Karpas-422 (cell line): ENCODE measurements at regions not wholly inside any gene's neighbourhood (a gene's known extent, or its start where the extent isn't known, plus 50 kb on each side); places are given as distances from the start of the nearest gene placed in this dataset.

Source experiments
- DNase-seq: peaks from one replicate; pipeline ENCODE4 v3.0.0-alpha.2; 2015
- H2AFZ ChIP-seq: fragments of 200-600 bp; sonication (generic); 2 replicates; pipeline ENCODE4 v1.6.1; 2014; ENCODE audit warnings: antibody characterized with exemption, low read length, mixed read lengths
- H3K27ac ChIP-seq: fragments of 200-600 bp; sonication (generic); 2 replicates; pipeline ENCODE4 v1.5.1; 2014; ENCODE audit warnings: mild to moderate bottlenecking, low read length, moderate library complexity
- H3K27me3 ChIP-seq: fragments of 200-600 bp; sonication (generic); 2 replicates; pipeline ENCODE4 v1.6.1; 2014; ENCODE audit warnings: low read length, mixed read lengths
- H3K36me3 ChIP-seq: fragments of 200-600 bp; sonication (generic); 2 replicates; pipeline ENCODE4 v1.6.1; 2014; ENCODE audit warnings: low read length, mixed read lengths; ENCODE audit not compliant: insufficient read depth
- H3K4me1 ChIP-seq: fragments of 200-600 bp; sonication (generic); 2 replicates; pipeline ENCODE4 v1.6.1; 2014; ENCODE audit warnings: mild to moderate bottlenecking, low read length, mixed read lengths
- H3K4me2 ChIP-seq: fragments of 200-600 bp; sonication (generic); 2 replicates; pipeline ENCODE4 v1.6.1; 2014; ENCODE audit warnings: low read length, low read depth, mild to moderate bottlenecking; ENCODE audit not compliant: poor library complexity, severe bottlenecking
- H3K4me3 ChIP-seq: fragments of 200-600 bp; sonication (generic); 2 replicates; pipeline ENCODE4 v1.5.1; 2014; ENCODE audit warnings: mild to moderate bottlenecking, antibody characterized with exemption, low read length, mixed read lengths
- H3K79me2 ChIP-seq: fragments of 200-600 bp; sonication (generic); 2 replicates; pipeline ENCODE4 v1.6.1; 2014; ENCODE audit warnings: mild to moderate bottlenecking, low read length, mixed read lengths
- H3K9ac ChIP-seq: fragments of 200-600 bp; sonication (generic); 2 replicates; pipeline ENCODE4 v1.6.0; 2014; ENCODE audit warnings: low read length
- H3K9me2 ChIP-seq: fragments of 200-600 bp; sonication (generic), shearing (Covaris generic); replicated peaks from 2 replicates; pipeline ENCODE4 v1.6.0; 2014; ENCODE audit warnings: mild to moderate bottlenecking, low read length, moderate library complexity; ENCODE audit not compliant: insufficient read depth
- H3K9me3 ChIP-seq: fragments of 300-700, 200-600 bp; sonication (generic); 2 replicates; pipeline ENCODE4 v1.6.1; 2014; ENCODE audit warnings: low read length, mixed read lengths
- H4K20me1 ChIP-seq: fragments of 200-600 bp; sonication (generic); 2 replicates; pipeline ENCODE4 v1.6.1; 2014; ENCODE audit warnings: mild to moderate bottlenecking, antibody characterized with exemption, low read length, low read depth; ENCODE audit not compliant: insufficient read depth

GRCh38 chr18:2381539-2381938, 189.8 kb downstream of the METTL4 start:
- 0 out of 2 replicates have a peak, but pooled peaks cover 3% of the 10 kb centered on the region for H3K9me2 ChIP-seq
- H4K20me1 ChIP-seq = no peaks in the 10 kb centered on the region
- H3K4me1 ChIP-seq = no peaks in the 10 kb centered on the region
- H3K36me3 ChIP-seq = no peaks in the 10 kb centered on the region
- H3K27ac ChIP-seq = no peak overlapping the region
- DNase-seq = no peak
- H3K79me2 ChIP-seq = no peaks in the 10 kb centered on the region
- H3K4me3 ChIP-seq = no peak overlapping the region
- no peak overlapping the region for H3K9ac ChIP-seq
- no peak overlapping the region for H2AFZ ChIP-seq
- no peaks in the 10 kb centered on the region for H3K27me3 ChIP-seq
- H3K4me2 ChIP-seq = no peak overlapping the region
- no peaks in the 10 kb centered on the region for H3K9me3 ChIP-seq

DNA sequence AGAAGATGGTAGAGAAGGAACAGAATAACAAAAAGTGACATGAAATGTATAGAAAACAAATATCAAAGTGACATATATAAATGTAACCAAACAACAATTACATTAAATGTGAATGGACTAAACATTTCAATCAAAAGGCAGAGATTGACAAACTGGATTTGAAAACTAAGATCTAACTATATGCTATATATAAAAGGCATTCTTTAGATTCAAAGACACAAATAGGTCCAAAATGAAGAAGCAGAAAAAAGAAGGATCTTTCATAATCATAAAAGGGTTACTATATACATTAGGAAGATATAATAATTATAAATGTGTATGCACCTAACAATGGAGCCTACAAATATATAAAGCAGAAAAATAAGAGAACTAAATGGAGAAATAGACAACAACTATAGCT, 183.7 kb downstream of the METTL4 start:
- Histone ChIP-seq H3K27me3 (no peaks in the 10 kb centered on the region), H3K9ac (no peak overlapping the region), H3K9me3 (peaks cover 5% of the 10 kb centered on the region; the same call in 1 of the 2 replicates), H3K4me1 (no peaks in the 10 kb centered on the region), H4K20me1 (no peaks in the 10 kb centered on the region), H3K4me3 (no peak overlapping the region), H3K36me3 (no peaks in the 10 kb centered on the region), H3K4me2 (no peak overlapping the region), H3K27ac (no peak overlapping the region), H3K79me2 (no peaks in the 10 kb centered on the region), H3K9me2 (0 out of 2 replicates have a peak, but pooled peaks cover 3% of the 10 kb centered on the region), H2AFZ (no peak overlapping the region)
- no peak for DNase-seq

GRCh38 chr18:2390158-2390557, 181.1 kb downstream of the METTL4 start:
- H3K9me2 ChIP-seq = no peaks in the 10 kb centered on the region
- H3K36me3 ChIP-seq = no peaks in the 10 kb centered on the region
- H3K27me3 ChIP-seq = no peaks in the 10 kb centered on the region
- no peaks in the 10 kb centered on the region for H3K4me1 ChIP-seq
- no peak overlapping the region for H3K4me2 ChIP-seq
- no peak overlapping the region for H3K4me3 ChIP-seq
- no peak overlapping the region for H3K9ac ChIP-seq
- no peaks in the 10 kb centered on the region for H4K20me1 ChIP-seq
- DNase-seq = no peak
- H3K9me3 ChIP-seq = peaks cover 5% of the 10 kb centered on the region; the same call in 1 of the 2 replicates
- no peak overlapping the region for H3K27ac ChIP-seq
- H3K79me2 ChIP-seq = no peaks in the 10 kb centered on the region
- H2AFZ ChIP-seq = no peak overlapping the region

- Histone ChIP-seq H3K9ac (no peak overlapping the region), H3K36me3 (no peaks in the 10 kb centered on the region), H3K27ac (no peak overlapping the region), H3K4me3 (no peak overlapping the region), H3K4me2 (no peak overlapping the region), H3K9me3 (peaks cover 5% of the 10 kb centered on the region; the same call in 1 of the 2 replicates), H3K9me2 (no peaks in the 10 kb centered on the region), H3K27me3 (no peaks in the 10 kb centered on the region), H3K4me1 (no peaks in the 10 kb centered on the region), H4K20me1 (no peaks in the 10 kb centered on the region), H3K79me2 (no peaks in the 10 kb centered on the region), H2AFZ (no peak overlapping the region)
- no peak for DNase-seq
Measured at GRCh38 chr18:2391470-2391869, 179.8 kb downstream of the METTL4 start.

GRCh38 chr18:2392446-2392845, 178.9 kb downstream of the METTL4 start:
- no peak overlapping the region for H3K4me3 ChIP-seq
- no peaks in the 10 kb centered on the region for H4K20me1 ChIP-seq
- H3K9me3 ChIP-seq = peaks cover 5% of the 10 kb centered on the region; the same call in 1 of the 2 replicates
- no peaks in the 10 kb centered on the region for H3K9me2 ChIP-seq
- no peaks in the 10 kb centered on the region for H3K4me1 ChIP-seq
- no peaks in the 10 kb centered on the region for H3K79me2 ChIP-seq
- H2AFZ ChIP-seq = no peak overlapping the region
- no peaks in the 10 kb centered on the region for H3K36me3 ChIP-seq
- no peaks in the 10 kb centered on the region for H3K27me3 ChIP-seq
- no peak overlapping the region for H3K27ac ChIP-seq
- H3K4me2 ChIP-seq = no peak overlapping the region
- DNase-seq = no peak
- no peak overlapping the region for H3K9ac ChIP-seq

GRCh38 chr18:2394684-2395083, 176.6 kb downstream of the METTL4 start:
- Histone ChIP-seq H3K4me3 (no peak overlapping the region), H3K9me2 (no peaks in the 10 kb centered on the region), H3K4me1 (no peaks in the 10 kb centered on the region), H3K9me3 (no peaks in the 10 kb centered on the region), H2AFZ (no peak overlapping the region), H3K79me2 (no peaks in the 10 kb centered on the region), H3K36me3 (no peaks in the 10 kb centered on the region), H3K27me3 (no peaks in the 10 kb centered on the region), H4K20me1 (no peaks in the 10 kb centered on the region), H3K4me2 (no peak overlapping the region), H3K9ac (no peak overlapping the region), H3K27ac (no peak overlapping the region)
- DNase-seq = no peak

GRCh38 chr18:2395427-2396161, 175.7 kb downstream of the METTL4 start:
- DNase-seq = no peak
- no peak overlapping the region for H3K9ac ChIP-seq
- no peak overlapping the region for H2AFZ ChIP-seq
- H3K79me2 ChIP-seq = no peaks in the 10 kb centered on the region
- no peaks in the 10 kb centered on the region for H3K9me2 ChIP-seq
- no peak overlapping the region for H3K4me2 ChIP-seq
- no peaks in the 10 kb centered on the region for H4K20me1 ChIP-seq
- no peaks in the 10 kb centered on the region for H3K27me3 ChIP-seq
- H3K4me3 ChIP-seq = no peak overlapping the region
- H3K9me3 ChIP-seq = no peaks in the 10 kb centered on the region
- H3K36me3 ChIP-seq = no peaks in the 10 kb centered on the region
- no peak overlapping the region for H3K27ac ChIP-seq
- no peaks in the 10 kb centered on the region for H3K4me1 ChIP-seq

GRCh38 chr18:2396162-2396505, 175.2 kb downstream of the METTL4 start:
- Histone ChIP-seq H4K20me1 (no peaks in the 10 kb centered on the region), H3K4me2 (no peak overlapping the region), H3K79me2 (no peaks in the 10 kb centered on the region), H3K9me2 (no peaks in the 10 kb centered on the region), H3K9me3 (no peaks in the 10 kb centered on the region), H3K27ac (no peak overlapping the region), H3K9ac (no peak overlapping the region), H3K4me3 (no peak overlapping the region), H3K4me1 (no peaks in the 10 kb centered on the region), H2AFZ (no peak overlapping the region), H3K27me3 (no peaks in the 10 kb centered on the region), H3K36me3 (no peaks in the 10 kb centered on the region)
- no peak for DNase-seq
